Right atrium auricular region (tissue), 2 donors: ENCODE measurements at regions not wholly inside any gene's neighbourhood (a gene's known extent, or its start where the extent isn't known, plus 50 kb on each side); places are given as distances from the start of the nearest gene placed in this dataset.

ENCODE experiments used
- DNase-seq: peaks from one replicate; pipeline ENCODE4 v3.0.0-alpha.2; 2019; ENCODE audit warnings: low spot score
- H3K27ac ChIP-seq, 2 donors: fragments of 200-600 bp; sonication (generic); 1 replicate in 1 of 2; 2 replicates in 1 of 2; pipeline ENCODE4 v1.5.1; 2016 to 2019
- H3K27me3 ChIP-seq, 2 donors: fragments of 200-600 bp; sonication (generic); one replicate each; pipeline versions ENCODE4 v1.5.1 to v1.6.0; 2017 to 2019
- H3K36me3 ChIP-seq: fragments of 200-600 bp; sonication (generic); one replicate; pipeline ENCODE4 v1.5.1; 2016
- H3K4me1 ChIP-seq, 2 donors: fragments of 200-600 bp; sonication (generic); one replicate each; pipeline versions ENCODE4 v1.5.1 to v1.6.0; 2017 to 2019
- H3K4me3 ChIP-seq, 2 donors: fragments of 200-600 bp; sonication (generic); 1 replicate in 1 of 2; 2 replicates in 1 of 2; pipeline ENCODE4 v1.5.1; 2017 to 2019; ENCODE audit warnings: mild to moderate bottlenecking in 1 of 2, moderate library complexity in 1 of 2
- H3K9me3 ChIP-seq, 2 donors: fragments of 200-600 bp; sonication (generic); one replicate each; pipeline ENCODE4 v1.5.1; 2019
- TF ChIP-seq, protein P1 (sequence below), 2 donors: fragments of 200-600 bp; sonication (generic); IDR thresholded peaks; one replicate each; pipeline ENCODE4 v1.5.1; 2019; ENCODE audit warnings: antibody characterized with exemption in 2 of 2

DNA sequence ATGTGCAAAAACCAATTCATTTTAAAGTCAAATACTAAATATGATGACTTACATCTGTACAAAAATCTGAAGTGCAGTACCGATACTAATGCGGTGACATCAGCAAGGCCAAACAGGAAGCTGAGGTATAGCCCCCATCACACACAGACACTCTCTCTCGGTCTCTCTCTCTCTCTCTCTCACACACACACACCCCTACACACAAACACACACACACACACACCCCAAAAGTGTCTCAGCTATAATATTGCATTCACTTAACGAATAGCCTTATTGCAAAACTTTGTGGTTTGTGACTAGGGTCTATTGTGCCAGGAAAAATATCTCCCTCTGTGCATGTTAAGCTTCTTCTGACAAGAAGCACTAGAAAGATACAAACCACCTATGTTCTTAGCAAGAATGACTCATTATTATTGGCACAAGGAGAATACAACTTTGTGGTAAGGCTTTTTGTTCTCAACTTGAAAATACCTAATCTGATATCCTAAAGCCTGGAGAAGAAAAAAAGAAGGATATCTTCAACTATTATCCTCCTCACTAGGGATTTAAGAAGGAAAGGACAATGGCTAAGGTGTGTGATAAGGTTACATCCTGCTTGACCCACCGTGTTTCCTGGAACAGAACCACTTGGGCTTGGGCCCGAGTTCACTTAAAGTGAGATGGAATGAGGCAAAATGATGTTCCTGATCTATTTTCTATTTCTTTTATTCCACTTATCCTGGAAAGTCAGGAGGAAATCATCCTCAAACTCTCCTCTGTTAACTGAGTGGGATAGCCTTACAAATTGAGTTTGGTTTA is 107.1 kb downstream of the NIBAN1 start:
- no peak for DNase-seq
- Histone ChIP-seq H3K36me3 (peaks cover 9% of the 10 kb centered on the region), H3K4me1 (peaks cover 0 to 18% of the 10 kb centered on the region in 2 donors), H3K27ac (peak overlapping the region; percentile 4 to 23), H3K27me3 (no peaks in the 10 kb centered on the region), H3K9me3 (no peaks in the 10 kb centered on the region), H3K4me3 (no peak overlapping the region)
- TF ChIP-seq, protein P1, sequence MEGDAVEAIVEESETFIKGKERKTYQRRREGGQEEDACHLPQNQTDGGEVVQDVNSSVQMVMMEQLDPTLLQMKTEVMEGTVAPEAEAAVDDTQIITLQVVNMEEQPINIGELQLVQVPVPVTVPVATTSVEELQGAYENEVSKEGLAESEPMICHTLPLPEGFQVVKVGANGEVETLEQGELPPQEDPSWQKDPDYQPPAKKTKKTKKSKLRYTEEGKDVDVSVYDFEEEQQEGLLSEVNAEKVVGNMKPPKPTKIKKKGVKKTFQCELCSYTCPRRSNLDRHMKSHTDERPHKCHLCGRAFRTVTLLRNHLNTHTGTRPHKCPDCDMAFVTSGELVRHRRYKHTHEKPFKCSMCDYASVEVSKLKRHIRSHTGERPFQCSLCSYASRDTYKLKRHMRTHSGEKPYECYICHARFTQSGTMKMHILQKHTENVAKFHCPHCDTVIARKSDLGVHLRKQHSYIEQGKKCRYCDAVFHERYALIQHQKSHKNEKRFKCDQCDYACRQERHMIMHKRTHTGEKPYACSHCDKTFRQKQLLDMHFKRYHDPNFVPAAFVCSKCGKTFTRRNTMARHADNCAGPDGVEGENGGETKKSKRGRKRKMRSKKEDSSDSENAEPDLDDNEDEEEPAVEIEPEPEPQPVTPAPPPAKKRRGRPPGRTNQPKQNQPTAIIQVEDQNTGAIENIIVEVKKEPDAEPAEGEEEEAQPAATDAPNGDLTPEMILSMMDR (IDR thresholded peaks at IDR 0.05): no peak

DNA sequence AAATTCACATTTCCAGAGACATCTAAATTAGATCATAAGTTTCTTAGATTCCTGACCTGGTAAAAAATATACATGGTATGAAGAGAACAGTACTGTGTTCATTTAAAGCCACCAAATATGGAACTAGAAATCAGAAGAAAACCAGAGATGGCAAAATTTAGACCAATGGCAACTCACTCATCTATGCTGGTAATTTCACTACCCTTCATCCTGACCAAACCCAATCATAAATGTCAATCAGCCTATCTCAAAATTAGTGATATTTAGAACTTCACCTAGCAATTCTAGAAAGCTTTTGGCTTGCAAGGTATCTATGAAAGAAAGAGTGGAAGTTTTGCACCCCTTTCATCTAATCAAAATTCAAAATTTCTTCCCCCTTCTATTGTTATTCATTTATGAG is 107.7 kb downstream of the NIBAN1 start:
- DNase-seq: no peak
- Histone ChIP-seq H3K27me3 (no peaks in the 10 kb centered on the region), H3K4me1 (peaks cover 0 to 23% of the 10 kb centered on the region in 2 donors), H3K36me3 (peaks cover 11% of the 10 kb centered on the region), H3K4me3 (no peak overlapping the region), H3K27ac (no peak overlapping the region), H3K9me3 (no peaks in the 10 kb centered on the region)
- TF ChIP-seq, protein P1 (IDR thresholded peaks at IDR 0.05): no peak

GRCh38 chr1:184865831-184866230 is 108.5 kb downstream of the NIBAN1 start:
- DNase-seq: no peak
- H3K36me3 ChIP-seq: peaks cover 11% of the 10 kb centered on the region
- H3K4me1 ChIP-seq: peaks cover 0 to 29% of the 10 kb centered on the region in 2 donors
- H3K27ac ChIP-seq: no peak overlapping the region
- H3K9me3 ChIP-seq: no peaks in the 10 kb centered on the region
- no peak overlapping the region for H3K4me3 ChIP-seq
- no peaks in the 10 kb centered on the region for H3K27me3 ChIP-seq
- TF ChIP-seq, protein P1 (IDR thresholded peaks at IDR 0.05): no peak

DNA sequence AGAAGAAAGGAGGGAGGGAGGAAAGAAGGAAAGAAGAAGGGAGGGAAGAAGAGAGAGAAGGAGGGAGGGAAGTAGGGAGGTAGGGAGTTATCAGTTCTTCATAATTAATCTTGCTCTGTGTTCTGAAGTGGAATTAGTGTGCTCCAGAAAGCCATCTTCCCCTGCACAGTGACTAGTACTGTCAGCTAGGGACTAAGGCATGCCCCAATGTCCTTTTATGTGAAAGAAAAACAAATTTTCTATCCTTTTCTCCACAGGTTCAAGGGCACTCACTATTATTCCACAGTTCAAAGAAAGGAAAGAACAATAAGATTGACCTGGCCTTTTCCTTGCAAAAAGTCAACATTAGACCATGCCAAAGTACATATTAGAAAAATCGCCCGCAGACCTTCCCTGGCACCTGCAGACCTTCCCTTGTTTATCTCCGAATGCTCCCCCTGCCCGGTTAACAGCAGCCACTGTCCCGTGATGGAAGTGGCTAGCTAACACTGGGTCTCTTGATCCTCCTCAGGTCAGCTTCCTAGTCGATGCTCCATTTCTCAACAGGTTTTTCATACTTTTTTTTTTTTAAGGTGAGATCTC is 107.2 kb upstream of the EDEM3 start:
- Histone ChIP-seq H3K27me3 (no peaks in the 10 kb centered on the region), H3K9me3 (no peaks in the 10 kb centered on the region), H3K4me3 (no peak overlapping the region), H3K4me1 (peaks cover 0 to 17% of the 10 kb centered on the region in 2 donors), H3K27ac (peak overlapping the region; percentile 8 to 68), H3K36me3 (peaks cover 11% of the 10 kb centered on the region)
- TF ChIP-seq, protein P1 (IDR thresholded peaks at IDR 0.05): no peak
- no peak for DNase-seq

DNA sequence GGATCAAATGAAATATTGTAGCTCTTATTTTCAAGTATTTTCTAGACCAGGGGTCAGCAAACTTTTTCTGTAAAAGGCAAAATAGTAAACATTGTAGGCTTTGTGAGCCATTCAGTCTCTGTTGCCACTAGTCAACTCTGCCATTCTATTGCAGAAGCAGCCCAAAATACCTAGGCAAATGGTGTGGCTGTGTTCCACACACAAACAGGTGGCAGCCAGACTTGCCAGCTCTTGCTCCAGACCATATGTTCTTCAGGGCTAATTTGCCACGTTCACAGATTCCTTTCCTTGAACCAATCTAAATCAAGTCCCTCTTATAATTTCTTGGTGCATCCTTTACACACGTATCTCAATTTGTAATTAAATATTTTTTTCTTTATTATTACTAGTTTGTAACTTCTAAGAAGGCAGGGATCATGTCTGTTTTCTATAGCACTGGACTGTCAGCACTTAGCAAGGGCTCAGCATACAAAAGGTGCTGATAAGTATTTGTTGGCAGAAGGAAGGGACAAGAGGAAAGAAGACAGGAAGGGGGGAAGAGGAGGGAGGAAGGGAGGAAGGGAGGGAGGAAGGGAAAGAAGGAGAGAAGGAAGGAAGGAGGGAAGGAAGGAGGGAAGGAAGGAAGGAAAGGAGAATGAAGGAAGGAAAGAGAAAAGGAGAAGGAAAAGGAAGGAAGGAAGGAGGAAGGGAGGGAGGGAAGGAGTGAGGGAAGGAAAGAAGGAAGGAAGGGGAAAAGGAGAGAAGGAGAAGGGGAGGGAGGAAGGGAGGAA is 106.5 kb upstream of the EDEM3 start:
- peaks cover 11% of the 10 kb centered on the region for H3K36me3 ChIP-seq
- TF ChIP-seq, protein P1 (IDR thresholded peaks at IDR 0.05): no peak
- peaks cover 0 to 15% of the 10 kb centered on the region in 2 donors for H3K4me1 ChIP-seq
- no peak overlapping the region for H3K4me3 ChIP-seq
- H3K27ac ChIP-seq: peak overlapping the region; percentile 8 to 68
- H3K9me3 ChIP-seq: no peaks in the 10 kb centered on the region
- no peaks in the 10 kb centered on the region for H3K27me3 ChIP-seq
- no peak for DNase-seq
